Glutamatergic neuron (in vitro differentiated cells): ENCODE measurements at regions not wholly inside any gene's neighbourhood (a gene's known extent, or its start where the extent isn't known, plus 50 kb on each side); places are given as distances from the start of the nearest gene placed in this dataset.

Experiments used
- DNase-seq: peaks from one replicate; pipeline ENCODE4 v3.0.0; 2022
- H3K27ac Mint-ChIP-seq: one replicate; pipeline ENCODE4 v1.8.0; 2020; ENCODE audit warnings: mild to moderate bottlenecking, mixed read lengths, inconsistent platforms; ENCODE audit not compliant: unreplicated experiment
- H3K27me3 Mint-ChIP-seq: one replicate; pipeline ENCODE4 v1.8.0; 2020; ENCODE audit warnings: mild to moderate bottlenecking, moderate library complexity, mixed read lengths, inconsistent platforms; ENCODE audit not compliant: unreplicated experiment
- H3K36me3 Mint-ChIP-seq: one replicate; pipeline ENCODE4 v1.8.0; 2020; ENCODE audit warnings: mild to moderate bottlenecking, mixed read lengths, inconsistent platforms; ENCODE audit not compliant: unreplicated experiment
- H3K4me1 Mint-ChIP-seq: one replicate; pipeline ENCODE4 v1.8.0; 2020; ENCODE audit warnings: mild to moderate bottlenecking, low read depth, mixed read lengths, inconsistent platforms; ENCODE audit not compliant: unreplicated experiment
- H3K4me3 Mint-ChIP-seq: one replicate; pipeline ENCODE4 v1.8.0; 2020; ENCODE audit warnings: mild to moderate bottlenecking, mixed read lengths, inconsistent platforms; ENCODE audit not compliant: unreplicated experiment
- H3K9me3 Mint-ChIP-seq: one replicate; pipeline ENCODE4 v1.8.0; 2020; ENCODE audit warnings: mild to moderate bottlenecking, moderate library complexity, mixed read lengths, inconsistent platforms; ENCODE audit not compliant: unreplicated experiment
- TF ChIP-seq, protein P1 (sequence below): fragments of 200-600 bp; sonication (generic); IDR thresholded peaks from one replicate; pipeline ENCODE4 v1.5.0; 2021; ENCODE audit not compliant: partially characterized antibody, unreplicated experiment

DNA sequence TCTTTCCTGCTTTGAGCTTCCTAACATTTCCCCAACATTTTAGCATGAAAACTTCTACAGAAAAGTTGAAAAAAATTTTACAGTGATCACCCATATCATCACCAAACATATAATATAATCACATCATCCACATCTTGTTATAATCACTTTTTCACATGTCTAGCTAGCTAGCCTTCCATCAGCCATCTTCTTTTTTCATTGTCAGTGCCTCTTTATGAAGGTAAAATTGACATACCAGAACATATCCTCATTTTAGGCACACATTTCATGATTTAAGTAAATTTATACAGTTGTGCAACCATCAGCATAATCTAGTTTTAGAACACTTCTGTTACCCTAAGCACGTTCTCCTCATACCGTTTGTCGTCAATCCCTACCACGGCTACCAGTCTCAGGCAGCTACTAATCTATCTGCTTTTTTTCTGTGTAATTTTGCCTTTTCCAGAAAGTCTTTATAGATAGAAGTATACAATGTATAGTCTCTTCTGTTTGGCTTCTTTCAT lies 73.7 kb downstream of the VEGFA start:
- H3K4me1 Mint-ChIP-seq = peaks cover 10% of the 10 kb centered on the region
- TF ChIP-seq, protein P1, sequence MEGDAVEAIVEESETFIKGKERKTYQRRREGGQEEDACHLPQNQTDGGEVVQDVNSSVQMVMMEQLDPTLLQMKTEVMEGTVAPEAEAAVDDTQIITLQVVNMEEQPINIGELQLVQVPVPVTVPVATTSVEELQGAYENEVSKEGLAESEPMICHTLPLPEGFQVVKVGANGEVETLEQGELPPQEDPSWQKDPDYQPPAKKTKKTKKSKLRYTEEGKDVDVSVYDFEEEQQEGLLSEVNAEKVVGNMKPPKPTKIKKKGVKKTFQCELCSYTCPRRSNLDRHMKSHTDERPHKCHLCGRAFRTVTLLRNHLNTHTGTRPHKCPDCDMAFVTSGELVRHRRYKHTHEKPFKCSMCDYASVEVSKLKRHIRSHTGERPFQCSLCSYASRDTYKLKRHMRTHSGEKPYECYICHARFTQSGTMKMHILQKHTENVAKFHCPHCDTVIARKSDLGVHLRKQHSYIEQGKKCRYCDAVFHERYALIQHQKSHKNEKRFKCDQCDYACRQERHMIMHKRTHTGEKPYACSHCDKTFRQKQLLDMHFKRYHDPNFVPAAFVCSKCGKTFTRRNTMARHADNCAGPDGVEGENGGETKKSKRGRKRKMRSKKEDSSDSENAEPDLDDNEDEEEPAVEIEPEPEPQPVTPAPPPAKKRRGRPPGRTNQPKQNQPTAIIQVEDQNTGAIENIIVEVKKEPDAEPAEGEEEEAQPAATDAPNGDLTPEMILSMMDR = no peak
- no peak for DNase-seq
- no peak overlapping the region for H3K27ac Mint-ChIP-seq
- H3K9me3 Mint-ChIP-seq = no peaks in the 10 kb centered on the region
- no peaks in the 10 kb centered on the region for H3K36me3 Mint-ChIP-seq
- no peak overlapping the region for H3K4me3 Mint-ChIP-seq
- H3K27me3 Mint-ChIP-seq = peaks cover 6% of the 10 kb centered on the region

DNA sequence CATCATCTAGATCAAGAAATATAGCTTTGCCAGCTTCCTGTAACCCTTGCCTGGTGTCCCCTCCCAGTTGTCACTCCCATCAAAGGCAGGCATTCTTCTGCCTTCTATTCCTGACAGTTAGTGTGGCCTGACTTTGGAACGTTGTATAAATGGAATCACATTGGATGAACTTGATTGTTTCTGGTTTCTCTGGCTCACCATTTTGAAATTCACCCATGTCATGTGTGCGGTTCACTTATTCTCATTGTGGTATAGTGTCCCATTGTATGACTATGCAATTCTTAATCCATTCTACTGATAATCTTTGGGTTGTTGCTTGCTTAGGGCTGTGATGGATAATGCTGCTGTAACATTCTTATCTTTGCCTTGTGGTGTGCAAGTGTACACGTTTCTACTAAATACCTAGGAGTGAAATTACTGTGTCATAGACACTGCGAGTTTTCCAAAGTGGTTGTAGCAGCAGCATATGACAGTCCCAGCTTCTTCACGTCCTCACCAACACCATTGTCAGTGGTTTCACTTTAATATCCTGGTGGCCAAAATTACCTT lies 73.2 kb downstream of the VEGFA start:
- TF ChIP-seq, protein P1 = no peak
- no peaks in the 10 kb centered on the region for H3K36me3 Mint-ChIP-seq
- H3K27me3 Mint-ChIP-seq = peaks cover 3% of the 10 kb centered on the region
- no peak for DNase-seq
- peaks cover 7% of the 10 kb centered on the region for H3K4me1 Mint-ChIP-seq
- H3K4me3 Mint-ChIP-seq = no peak overlapping the region
- H3K9me3 Mint-ChIP-seq = no peaks in the 10 kb centered on the region
- no peak overlapping the region for H3K27ac Mint-ChIP-seq

DNA sequence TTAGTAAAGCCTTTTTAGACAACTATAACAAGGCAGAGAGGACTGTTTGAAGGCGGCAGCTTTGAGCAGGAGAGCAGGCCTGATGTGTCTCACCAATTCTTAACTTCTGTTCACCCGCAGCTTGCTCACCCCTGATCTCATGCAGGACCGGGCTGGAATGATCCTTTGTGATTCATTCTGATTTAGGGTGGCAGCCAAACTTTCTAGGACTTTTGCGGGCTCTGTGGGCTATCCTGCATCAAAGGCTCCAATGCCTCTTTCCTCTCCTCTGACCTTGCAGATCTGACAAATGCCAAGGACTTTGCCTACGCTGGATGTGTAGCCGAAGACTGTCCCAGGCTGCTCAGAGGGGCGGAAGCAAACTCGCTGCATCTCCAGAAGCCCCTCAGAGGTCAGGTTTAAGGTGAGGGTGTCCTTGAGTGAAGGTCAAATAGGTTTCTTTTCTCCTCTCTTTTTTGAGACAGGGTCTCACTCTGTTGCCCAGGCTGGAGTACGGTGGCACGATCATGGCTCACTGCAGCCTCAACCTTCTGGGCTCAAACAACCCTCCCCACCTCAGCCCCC lies 72.3 kb downstream of the VEGFA start:
- DNase-seq = no peak
- no peak overlapping the region for H3K27ac Mint-ChIP-seq
- no peaks in the 10 kb centered on the region for H3K9me3 Mint-ChIP-seq
- no peaks in the 10 kb centered on the region for H3K36me3 Mint-ChIP-seq
- H3K4me1 Mint-ChIP-seq = peaks cover under 1% of the 10 kb centered on the region
- peaks cover 4% of the 10 kb centered on the region for H3K27me3 Mint-ChIP-seq
- H3K4me3 Mint-ChIP-seq = no peak overlapping the region
- TF ChIP-seq, protein P1 = no peak

DNA sequence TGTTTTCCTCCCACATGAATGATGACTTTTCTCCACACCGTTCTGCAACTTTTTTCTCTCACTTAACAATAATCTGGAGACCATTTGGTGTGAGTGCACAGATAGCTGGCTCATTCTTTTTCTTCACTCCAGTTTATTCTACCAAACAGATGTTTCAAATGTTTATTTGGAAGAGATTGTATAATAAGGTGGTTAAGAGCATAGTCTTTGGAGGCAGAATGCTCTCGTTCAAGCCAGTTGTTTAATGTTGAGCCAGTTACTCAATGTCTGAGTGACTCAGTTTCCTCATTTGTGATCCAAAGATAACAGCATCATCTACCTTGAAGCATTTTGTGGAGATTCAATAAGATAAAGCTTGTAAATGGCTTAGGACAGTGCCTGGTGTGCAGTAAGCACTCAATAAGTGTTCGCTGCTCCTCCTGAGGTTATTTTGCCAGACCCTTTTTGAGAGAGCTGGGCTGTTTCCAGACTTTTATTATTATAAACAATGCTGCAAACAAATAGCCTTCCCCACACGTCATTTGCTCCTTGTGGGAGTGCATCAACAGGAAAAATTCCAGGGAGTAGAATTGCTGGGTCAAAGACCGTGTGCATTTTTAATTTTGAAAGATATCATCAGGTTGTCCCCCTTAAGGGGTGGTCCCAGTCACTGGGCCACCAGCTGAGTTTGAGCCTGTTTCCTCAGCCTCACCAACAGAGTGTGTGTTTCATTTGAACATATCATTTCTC lies 70.6 kb downstream of the VEGFA start:
- TF ChIP-seq, protein P1 = no peak
- Mint-ChIP-seq H3K9me3 (no peaks in the 10 kb centered on the region), H3K27me3 (peaks cover 4% of the 10 kb centered on the region), H3K4me3 (no peak overlapping the region), H3K4me1 (peaks cover 9% of the 10 kb centered on the region), H3K36me3 (no peaks in the 10 kb centered on the region), H3K27ac (no peak overlapping the region)
- no peak for DNase-seq
